HG02943 (cell line): ENCODE measurements at regions not wholly inside any gene's neighbourhood (a gene's known extent, or its start where the extent isn't known, plus 50 kb on each side); places are given as distances from the start of the nearest gene placed in this dataset.

Experiments
- ATAC-seq: cut with Tn5 transposase; IDR thresholded peaks from one replicate; pipeline ENCODE4 v1.9.1; 2021; ENCODE audit warnings: mild to moderate bottlenecking, low read depth, moderate library complexity; ENCODE audit not compliant: unreplicated experiment

DNA sequence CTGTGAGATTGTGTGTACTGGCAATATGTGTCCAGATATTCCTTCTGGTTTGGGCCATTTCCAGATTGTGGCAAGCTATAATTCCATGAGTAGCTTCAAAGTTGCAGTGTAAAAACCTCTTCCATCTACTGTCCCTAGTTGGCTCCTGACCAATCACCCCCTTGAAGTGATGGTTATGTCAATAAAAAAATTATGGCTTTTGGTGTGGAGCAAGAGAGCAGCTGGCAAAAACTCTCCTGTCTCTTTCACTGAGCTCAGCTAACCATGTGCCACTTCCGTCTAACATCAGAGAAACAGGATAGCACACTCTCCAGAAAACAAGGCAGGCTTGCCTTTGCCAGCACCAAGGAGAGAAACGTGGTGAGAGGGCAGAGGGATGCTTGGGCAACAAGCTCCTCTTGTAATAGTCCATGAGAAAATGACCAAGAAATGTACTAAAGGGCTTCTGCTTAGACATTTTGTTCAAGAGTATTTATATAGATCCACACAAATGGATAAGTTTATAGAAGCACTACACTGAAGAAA is 914.4 kb upstream of the SEMA6A start:
- no peak for ATAC-seq

DNA sequence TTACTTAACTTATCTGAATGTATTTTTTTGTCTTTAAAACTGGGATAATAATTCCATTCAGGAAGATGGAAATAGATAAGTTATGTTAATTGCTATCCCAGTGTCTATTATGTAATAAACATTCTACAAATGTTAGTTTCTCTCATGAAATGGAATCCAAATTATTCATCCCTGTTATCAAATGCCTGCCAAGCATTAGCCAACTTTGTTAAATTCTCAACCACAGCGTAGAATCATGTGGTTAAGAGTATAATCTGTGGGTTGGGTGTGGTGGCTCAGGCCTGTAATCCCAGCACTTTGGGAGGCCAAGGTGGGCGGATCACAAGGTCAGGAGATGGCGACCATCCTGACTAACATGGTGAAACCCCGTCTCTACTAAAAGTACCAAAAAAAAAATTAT is 912.9 kb upstream of the SEMA6A start:
- no peak for ATAC-seq

DNA sequence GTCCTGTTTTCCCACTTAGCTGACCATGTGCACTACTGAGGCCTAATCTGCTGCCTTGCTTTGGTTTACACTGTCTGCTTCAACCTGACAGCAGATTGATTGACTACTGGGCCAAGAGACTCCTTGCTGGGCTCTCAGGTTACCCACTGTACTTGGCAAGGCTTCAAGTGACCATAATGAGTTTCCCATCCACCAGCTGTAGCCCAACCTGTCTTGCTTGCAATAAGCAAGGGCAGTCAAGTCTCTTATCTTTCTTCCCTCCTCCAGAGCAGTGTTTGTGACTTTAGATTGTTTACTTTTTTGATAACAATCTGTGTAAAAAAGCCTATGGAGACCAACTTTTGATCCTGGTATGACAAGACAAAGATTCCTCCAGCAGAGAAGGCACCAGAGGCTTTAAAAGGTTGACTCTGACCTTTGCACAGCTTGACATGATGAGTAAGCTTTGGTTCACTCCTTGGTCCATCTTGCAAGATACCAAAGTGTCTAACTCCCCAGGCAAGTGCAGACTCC is 912.3 kb upstream of the SEMA6A start:
- ATAC-seq = no peak

DNA sequence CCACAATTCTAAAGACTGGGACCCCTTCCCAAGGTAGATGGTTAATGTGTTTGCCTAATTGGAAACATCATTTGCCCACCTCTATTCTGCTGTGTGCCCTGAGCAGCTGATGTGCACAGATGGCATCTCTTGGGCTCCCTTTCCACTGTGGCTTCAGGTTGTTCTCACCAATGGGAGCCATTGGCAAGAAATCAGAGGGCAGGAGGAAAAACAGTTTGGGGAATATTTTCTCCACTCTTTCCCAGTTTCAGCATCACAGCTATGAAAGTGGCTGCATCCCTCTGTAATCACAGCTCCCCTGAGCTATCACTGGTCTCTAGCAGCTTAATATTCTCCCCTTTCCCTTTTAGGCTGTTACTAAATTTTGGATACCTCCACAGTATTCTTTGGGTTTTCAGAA is 911.6 kb upstream of the SEMA6A start:
- no peak for ATAC-seq

DNA sequence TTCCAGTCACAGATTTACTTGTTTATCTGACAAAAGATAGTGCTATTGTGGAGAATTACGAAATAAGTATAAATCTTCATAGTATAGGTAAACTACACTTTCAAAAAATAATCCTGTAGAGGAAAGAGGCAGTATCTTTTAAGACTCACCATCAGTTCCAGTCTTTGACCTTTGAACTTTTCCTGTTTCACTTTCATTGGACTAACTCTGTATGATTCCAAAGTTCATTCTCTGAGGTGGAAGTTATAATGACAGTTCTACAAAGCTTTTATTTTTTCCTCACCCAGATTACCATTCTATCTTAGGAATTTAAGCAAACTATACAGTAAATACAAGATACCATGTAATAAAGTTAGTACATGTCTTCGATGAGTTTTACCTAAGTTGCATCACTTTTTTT is 901.3 kb upstream of the SEMA6A start:
- ATAC-seq = no peak

DNA sequence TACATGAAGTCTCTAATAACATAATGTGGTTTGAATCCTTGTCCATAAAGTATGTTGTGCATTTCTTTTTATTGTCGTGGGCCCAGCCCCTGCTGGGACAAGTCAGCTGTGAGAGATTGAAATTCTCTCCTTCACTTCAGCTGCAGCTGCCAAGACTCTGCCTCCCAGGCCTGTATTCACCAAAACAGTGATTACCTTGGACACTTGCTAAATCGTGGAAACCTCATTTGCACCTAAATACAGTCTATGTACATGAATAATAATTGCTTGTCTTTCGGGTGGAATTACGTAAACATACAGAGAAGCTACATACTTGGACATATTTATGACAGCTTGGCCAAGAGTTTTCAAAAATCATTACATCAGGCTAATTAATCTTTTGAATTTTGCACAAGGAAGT is 898.5 kb upstream of the SEMA6A start:
- no peak for ATAC-seq

DNA sequence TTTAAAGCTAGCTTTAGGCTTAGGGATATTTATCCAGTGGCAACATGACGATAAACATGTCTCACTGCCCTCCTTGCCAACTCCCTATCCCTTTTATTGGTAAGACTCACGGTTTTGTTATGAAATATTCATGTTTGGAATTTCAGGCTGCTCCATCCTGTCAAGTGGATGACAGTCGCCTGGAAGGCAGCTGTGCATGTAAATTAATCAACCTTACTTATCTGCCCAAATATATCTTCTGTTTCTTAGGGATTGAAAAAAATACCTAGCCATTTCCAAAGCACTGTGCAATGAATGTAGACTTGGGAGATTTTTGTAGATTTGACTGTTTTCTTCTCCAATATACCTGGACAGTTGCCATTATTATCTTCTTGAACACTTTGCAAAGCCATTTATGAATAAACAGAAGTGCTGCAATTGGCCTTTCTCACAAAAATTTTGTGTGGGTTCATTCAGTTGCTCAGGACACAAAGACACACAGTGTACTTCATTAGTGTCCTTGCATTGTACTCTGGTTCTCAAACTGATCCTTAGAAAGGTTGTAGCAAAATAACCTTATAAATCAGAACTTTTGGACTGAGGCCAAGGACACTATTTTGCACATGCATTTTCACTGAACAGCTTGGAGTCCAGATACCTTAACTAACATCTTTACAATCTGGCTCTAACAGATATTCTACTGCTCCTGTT is 889.4 kb upstream of the SEMA6A start:
- no peak for ATAC-seq

DNA sequence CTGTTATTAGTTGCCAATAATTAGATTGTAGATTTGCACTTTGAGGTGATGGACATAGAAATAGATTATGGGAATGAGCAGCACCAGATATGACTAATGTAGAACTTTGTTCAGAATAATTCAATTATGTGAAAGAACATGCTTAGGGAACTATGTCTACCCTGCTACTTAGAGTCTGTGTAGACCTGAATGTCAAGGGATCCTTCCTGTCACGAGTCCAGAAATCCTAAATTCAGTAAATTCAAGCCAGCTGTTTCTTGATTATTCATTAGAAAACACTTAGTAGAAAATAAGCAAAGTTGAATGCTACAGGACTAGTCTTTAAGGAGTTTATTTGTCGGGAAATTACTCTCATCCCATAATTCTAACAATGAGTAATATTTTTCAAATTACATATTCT is 887.3 kb upstream of the SEMA6A start:
- ATAC-seq = no peak

DNA sequence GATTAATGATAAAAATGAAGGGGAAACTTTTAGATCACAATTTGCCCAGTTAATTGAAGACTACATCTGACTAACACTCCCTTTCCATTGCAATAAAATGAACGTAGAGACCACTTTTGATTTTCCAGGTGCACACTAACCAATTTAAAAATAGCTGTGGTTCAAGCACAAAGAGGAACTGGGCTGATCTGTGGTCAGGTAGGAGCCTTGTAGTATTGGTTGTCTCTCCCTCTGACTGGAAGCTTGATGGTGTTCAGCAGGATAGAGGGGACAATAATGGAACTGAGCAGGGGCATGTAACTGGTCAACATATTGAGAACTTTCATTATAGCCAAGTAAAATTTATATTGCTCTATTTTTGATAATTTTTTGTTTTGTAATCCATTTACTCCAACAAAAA is 886.8 kb upstream of the SEMA6A start:
- no peak for ATAC-seq

DNA sequence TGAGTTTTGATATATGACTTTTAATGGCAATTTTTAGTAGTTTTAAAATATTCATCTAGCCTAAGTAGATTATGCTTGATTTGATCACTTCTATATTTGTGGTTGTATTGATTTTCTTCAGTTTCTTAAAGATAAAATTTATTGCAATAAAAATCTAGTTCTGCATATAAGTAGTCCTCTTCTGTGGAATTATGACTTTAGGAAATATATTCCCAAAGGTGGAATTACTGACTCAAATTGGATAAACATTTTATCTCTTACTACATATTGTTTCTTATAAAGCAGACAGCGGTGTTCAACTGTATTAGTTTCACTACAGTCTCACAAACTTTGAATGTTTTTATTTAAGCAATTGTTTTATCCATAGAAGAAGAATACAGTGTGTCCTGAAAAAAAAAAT is 883.0 kb upstream of the SEMA6A start:
- ATAC-seq = no peak

DNA sequence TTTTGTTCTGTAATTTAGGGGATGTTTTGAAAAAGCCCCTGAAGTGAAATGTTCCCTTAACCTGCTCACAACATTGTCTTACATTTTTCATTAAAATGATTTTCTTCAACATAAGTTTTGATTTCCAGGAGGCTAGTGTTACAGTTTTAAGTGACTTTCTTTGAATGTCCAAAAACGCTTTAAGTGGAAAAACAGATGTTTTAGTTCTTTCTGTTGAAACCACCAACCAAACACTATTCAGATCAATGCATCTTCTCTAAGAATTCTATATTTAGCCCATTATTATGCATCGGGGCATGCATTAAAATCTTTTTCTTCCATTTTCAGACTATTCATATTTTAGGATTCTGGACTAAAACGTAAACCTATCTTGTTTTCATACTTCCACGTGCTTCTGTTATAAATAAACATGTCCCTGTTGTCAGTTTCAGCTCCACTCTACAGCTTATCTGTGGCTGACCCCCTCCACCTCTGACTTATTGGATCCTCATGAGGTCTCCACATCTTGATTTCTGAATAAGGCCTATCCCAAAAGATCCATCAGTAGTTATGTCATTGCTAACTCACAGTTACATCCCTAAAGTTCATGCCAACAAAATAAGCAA is 882.3 kb upstream of the SEMA6A start:
- ATAC-seq = no peak

DNA sequence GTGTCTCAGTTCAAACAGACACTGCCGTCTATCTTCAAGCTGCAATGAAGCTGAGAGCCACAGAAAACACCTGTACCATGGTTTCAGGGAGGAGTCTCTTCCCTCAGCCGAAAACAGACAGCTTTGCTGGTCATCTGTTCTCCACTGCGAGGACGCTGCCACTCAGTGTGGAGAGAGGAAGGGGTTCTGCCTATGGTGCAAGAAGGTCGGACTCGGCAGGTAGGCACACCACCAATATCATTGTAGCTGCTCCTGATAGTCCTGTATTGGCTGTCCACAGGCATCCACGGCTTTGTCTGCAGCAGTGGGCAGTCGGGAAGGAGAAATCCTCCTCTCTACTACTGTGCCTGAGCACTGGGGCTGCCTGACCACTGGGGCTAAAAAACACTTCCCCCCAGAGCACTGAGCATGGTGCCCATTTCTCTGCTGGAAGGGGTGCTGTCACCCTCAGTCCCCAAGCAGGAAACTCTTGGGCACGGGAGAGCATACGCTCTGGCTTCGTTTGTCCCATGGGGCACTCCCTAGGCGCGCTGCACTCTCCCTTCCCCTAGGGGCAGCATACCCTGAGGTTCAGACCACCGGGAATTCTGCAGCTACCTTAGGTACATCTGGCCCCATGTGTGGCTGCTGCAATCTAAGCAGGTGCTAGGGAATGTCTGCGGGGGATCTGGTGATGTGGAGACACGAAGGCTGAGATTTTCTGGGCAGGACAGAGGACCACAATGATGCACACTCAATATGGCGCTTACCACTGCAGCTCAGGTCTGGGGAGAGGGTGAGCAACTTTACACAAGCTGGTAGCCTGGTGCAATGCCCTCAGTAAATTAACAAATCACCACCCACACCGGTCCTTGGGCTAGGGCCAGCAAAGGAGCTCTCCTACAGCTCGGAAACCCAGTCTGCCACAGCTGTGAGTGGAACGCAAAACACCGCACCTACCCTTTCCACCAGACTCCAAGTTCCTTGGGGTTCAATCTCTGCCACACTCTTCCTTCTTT is 880.9 kb upstream of the SEMA6A start:
- ATAC-seq = peak; percentile 24

DNA sequence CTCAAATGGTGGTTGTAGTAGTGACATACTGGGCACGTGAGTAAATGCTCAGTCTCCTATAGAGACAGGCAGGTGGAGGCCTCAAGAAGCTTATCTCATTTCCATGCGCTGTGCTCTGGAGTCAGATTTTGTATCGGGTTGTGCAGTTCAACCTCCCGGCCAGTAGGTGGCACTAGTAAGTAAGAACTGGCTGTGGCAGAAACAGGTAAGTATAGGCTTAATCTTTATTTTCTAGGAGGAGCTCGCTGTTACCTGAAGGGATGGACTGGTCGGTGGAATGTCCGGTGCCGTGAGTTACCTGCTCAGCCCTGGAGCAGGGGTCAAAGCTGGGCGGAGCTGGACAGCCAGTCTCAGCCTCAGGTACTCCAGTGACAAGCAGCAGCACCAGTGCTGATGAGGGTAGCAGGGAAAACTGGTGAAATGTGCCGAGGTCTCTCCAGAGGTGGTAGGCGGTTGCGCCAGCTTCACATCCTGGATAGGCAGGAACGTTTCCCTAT is 880.1 kb upstream of the SEMA6A start:
- ATAC-seq = peak; percentile 95

DNA sequence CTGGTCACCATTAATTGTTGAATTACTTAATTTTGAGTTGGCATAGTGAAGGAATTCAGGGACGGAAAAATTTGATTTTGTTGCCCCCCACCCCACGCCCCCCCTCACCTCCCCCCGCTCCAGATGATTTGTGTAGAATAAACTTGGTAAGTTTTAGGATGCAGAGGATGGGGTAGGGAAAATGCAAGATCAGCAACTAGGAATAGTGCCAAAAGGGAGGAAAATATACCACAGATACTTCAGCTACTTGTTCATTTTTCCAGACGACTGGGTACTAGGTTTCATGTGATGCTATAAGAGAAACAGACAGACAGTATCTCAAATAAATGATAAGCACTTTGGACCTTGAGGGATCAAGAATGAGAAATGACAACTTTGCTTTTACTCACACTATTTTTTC is 862.2 kb upstream of the SEMA6A start:
- ATAC-seq = no peak

DNA sequence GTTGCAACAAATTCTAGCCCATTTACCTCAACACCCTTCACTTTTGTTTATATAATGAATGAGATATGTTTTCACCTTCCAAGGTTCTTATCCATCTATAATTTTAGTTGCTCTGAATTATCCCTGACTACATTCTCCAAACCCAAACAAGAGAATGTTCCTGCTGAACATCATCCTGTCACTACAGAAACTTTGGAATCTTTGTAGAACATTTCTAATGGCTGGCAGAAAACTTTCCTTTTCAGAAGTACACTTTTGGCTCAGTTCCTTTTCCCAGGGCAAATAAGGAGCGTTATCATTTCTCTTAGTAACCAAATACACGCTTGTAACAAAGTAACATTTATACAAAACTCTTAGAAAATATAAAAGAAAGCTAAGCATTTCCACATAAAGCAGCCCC is 860.6 kb upstream of the SEMA6A start:
- ATAC-seq = no peak

DNA sequence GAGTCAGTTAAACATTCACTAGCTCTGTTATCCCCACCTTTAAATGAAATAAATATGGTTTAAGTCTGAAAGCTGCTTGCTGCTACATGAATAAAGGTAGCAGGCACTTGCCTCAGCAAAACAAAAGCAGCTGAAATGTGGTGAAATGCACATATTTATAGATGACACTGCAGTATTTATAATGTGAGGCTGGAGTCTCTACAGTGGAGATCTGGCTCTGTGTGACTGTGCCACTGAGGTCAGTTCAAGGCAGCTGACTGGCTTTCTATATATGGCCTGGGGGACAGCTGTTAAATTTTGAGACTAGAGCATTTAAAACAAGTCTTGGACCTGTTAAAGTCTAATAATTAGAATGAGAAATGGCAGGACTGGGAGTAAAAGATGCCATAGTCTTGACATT is 859.6 kb upstream of the SEMA6A start:
- no peak for ATAC-seq

DNA sequence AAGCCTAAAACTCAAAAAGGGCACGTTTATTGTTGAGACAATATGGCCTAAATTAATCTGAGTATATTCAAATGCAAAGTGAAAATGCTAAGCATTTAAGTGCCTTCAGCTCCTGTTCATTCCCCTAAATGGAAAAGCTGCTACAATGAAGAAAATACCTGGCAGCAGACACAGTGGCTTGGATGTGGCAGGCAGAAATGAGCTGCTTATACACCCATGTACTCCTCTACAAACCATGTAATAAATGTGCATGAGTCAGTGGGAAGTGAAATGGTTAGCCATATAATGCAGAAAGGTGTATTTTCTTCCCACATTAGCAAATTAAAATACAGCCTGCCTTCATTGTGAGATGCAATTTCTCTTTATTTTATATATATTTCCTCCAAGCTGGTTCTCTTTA is 859.2 kb upstream of the SEMA6A start:
- no peak for ATAC-seq

DNA sequence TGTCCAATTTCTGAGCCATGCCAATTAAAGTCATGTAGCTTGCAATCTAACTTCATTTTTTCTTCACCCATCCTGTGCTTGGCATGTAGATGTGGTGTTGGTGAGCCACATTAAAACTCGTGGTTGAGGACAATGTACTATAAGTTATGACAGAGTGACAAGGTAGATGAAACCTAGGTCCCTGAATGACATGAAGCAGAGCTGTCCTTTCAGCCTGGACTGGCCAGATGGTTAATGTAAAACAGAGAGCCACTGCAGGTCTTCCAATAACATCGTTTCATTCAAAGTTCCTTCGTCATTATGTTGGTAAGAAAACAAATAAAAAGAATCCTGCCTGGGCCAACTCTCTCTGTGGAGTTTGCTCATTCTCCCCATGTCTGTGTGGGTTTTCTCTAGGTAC is 856.5 kb upstream of the SEMA6A start:
- ATAC-seq = no peak

DNA sequence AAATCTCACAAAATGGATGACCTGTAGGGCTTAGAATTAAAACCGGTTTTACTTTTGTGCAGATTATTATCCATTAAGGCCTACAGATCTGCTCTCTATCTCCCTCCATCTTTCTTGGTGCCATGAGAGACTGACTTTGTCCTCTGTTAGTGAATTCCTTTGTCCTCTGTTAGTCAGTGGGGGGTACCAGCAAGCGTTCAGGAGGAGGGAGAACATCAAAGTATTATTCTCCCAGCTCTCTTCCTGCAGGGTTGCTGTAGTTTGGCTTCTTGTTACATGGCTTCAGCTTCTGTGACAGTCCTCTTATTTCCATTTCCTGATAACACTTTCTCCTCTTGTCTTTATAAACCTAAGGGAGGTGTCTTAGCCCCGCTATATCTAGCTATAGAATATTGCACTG is 850.5 kb upstream of the SEMA6A start:
- ATAC-seq = no peak

DNA sequence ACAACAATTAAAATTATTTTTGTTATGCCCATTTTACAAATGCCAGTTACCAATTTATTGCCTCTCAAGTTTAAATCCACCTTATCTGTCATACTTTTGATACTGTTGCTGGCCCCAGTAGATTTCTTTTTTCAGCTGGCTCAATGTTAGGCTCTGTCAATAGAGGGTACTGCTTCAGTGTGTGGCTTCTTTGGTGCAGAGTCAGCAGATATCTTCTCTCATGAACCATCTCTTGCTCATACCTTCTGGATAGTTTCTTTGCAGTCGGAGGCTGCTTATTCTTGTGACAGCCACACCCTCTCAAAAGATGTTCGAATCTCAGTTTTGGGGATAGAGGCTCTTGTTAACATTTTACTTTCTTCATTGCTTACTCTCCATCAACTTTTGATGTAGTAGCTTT is 849.9 kb upstream of the SEMA6A start:
- no peak for ATAC-seq

DNA sequence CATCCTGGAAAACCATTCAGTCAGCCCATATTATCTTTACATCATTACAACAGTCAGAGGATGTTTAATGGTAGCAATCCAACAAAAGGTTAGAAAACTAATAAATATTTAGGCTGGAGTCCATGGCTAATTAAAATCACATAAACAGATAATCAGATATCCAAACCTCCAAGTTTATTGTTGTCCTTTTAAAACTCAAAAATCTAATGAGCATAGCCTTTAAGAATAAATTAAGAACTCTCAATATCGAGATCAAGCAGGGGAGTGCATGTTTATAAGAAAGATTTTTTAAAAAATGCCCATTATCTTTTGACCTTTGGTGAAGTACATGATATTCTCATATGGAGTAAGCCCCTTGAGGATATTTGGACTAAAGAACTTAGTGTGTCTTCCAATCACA is 842.9 kb upstream of the SEMA6A start:
- no peak for ATAC-seq
